ENCODE measurements at regions not wholly inside any gene's neighbourhood (a gene's known extent, or its start where the extent isn't known, plus 50 kb on each side); places are given as distances from the start of the nearest gene placed in this dataset.

DNA sequence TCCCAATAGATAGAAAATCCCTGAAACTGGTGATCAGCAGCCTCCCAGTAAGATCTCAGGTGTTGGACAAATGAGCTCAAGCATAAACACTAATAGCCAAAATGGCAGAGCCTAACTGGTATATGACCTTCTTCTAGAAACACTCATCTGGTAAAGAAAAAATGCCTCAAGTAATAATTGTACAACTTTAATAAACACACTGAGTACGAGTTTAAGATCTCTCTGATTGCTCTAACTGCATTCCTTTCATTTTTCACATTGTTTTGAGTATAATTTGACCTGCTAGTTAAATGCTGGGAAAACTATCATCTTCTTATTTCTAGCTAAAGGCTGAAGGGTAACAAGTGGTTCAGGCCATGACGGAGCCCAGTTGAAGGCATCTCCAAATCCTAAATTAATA, 2009.5 kb upstream of the PCDH20 start:
- H3K4me3 ChIP-seq: no peak overlapping the region
- H3K27ac ChIP-seq: no peak overlapping the region
- H3K4me1 ChIP-seq: no peaks in the 10 kb centered on the region
- no peaks in the 10 kb centered on the region for H3K9me3 ChIP-seq
- DNase-seq (ENCODE audit: low spot score in 2 of 2): no peak
- no peaks in the 10 kb centered on the region for H3K27me3 ChIP-seq
- no peaks in the 10 kb centered on the region for H3K36me3 ChIP-seq
- WGBS, 2 donors: 30 to 33% methylated on average over 2 of the region's 2 CpGs
- TF ChIP-seq POLR2A (IDR thresholded peaks at IDR 0.05): no peak
- no peak for TF ChIP-seq EP300 (IDR thresholded peaks at IDR 0.05)
- TF ChIP-seq, protein P1, sequence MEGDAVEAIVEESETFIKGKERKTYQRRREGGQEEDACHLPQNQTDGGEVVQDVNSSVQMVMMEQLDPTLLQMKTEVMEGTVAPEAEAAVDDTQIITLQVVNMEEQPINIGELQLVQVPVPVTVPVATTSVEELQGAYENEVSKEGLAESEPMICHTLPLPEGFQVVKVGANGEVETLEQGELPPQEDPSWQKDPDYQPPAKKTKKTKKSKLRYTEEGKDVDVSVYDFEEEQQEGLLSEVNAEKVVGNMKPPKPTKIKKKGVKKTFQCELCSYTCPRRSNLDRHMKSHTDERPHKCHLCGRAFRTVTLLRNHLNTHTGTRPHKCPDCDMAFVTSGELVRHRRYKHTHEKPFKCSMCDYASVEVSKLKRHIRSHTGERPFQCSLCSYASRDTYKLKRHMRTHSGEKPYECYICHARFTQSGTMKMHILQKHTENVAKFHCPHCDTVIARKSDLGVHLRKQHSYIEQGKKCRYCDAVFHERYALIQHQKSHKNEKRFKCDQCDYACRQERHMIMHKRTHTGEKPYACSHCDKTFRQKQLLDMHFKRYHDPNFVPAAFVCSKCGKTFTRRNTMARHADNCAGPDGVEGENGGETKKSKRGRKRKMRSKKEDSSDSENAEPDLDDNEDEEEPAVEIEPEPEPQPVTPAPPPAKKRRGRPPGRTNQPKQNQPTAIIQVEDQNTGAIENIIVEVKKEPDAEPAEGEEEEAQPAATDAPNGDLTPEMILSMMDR (IDR thresholded peaks at IDR 0.05): no peak

DNA sequence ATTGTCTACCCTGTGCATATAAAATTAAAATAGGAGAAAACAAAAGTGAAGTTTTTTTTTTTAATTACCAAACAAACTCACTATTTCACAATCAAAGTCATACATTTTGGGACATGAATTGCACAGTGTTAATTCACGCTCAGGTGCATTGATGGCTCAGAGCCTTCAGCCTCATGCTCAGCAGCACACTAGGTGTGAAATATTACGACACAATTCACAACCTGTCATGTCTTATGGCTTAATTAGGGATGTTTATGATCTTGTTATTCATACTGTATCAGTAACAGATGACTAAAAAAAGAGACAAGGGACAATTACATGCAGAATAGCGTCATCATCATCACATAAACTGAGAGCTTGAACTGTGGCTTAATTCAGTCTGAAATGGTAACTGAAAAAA, 2005.5 kb upstream of the PCDH20 start:
- Histone ChIP-seq H3K36me3 (no peaks in the 10 kb centered on the region), H3K27ac (no peak overlapping the region), H3K9me3 (no peaks in the 10 kb centered on the region), H3K4me1 (no peaks in the 10 kb centered on the region), H3K27me3 (no peaks in the 10 kb centered on the region), H3K4me3 (no peak overlapping the region)
- 80 to 82% methylated on average over 3 of the region's 3 CpGs for WGBS, 2 donors
- TF ChIP-seq EP300 (IDR thresholded peaks at IDR 0.05): no peak
- no peak for TF ChIP-seq POLR2A (IDR thresholded peaks at IDR 0.05)
- TF ChIP-seq, protein P1 (IDR thresholded peaks at IDR 0.05): no peak
- no peak for DNase-seq (ENCODE audit: low spot score in 2 of 2)

DNA sequence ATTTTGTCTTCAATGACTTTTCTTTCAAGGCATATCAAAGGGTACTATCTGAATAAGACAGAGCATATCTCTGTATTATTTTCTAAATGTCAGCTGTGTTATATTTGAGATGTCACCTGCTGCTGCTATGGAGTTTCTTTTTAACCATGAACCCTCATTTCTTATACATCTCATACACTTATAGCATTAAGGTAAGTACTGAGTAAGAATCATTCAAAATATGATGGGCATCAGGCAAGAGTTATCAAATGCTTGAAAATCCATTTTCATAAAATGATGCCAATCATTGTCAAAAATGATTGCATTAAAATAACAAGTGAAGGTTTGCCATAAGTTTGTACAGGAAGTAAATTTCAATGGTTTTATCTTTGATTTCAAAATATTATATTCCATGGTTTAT, 2005.0 kb upstream of the PCDH20 start:
- Histone ChIP-seq H3K9me3 (no peaks in the 10 kb centered on the region), H3K36me3 (no peaks in the 10 kb centered on the region), H3K27ac (no peak overlapping the region), H3K27me3 (no peaks in the 10 kb centered on the region), H3K4me3 (no peak overlapping the region), H3K4me1 (no peaks in the 10 kb centered on the region)
- DNase-seq (ENCODE audit: low spot score in 2 of 2): no peak
- TF ChIP-seq, protein P1 (IDR thresholded peaks at IDR 0.05): no peak
- no peak for TF ChIP-seq POLR2A (IDR thresholded peaks at IDR 0.05)
- no peak for TF ChIP-seq EP300 (IDR thresholded peaks at IDR 0.05)

DNA sequence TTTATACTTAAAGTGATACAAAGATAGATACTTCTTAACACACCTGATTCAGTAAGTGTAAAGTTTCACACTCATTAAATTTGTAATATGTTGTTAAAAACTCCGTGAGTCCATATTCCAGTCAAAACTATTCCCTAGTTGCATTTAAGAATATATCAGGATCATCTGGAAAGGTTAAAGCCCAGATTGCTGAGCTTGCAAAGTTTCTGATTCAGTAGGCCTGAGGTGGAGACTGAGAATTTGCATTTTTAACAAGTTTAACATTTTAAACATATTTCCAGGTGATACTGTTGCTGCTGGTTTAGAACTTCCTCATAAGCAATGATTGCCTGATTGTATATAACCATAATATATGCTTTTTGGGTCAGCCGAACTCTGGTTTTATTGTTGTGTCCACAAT, 1998.6 kb upstream of the PCDH20 start:
- no peak for DNase-seq (ENCODE audit: low spot score in 2 of 2)
- H3K36me3 ChIP-seq: no peaks in the 10 kb centered on the region
- no peaks in the 10 kb centered on the region for H3K9me3 ChIP-seq
- H3K27me3 ChIP-seq: no peaks in the 10 kb centered on the region
- no peak overlapping the region for H3K4me3 ChIP-seq
- H3K4me1 ChIP-seq: no peaks in the 10 kb centered on the region
- WGBS, 2 donors: 69 to 92% methylated on average over 2 of the region's 2 CpGs
- H3K27ac ChIP-seq: no peak overlapping the region
- TF ChIP-seq POLR2A (IDR thresholded peaks at IDR 0.05): no peak
- no peak for TF ChIP-seq EP300 (IDR thresholded peaks at IDR 0.05)
- TF ChIP-seq, protein P1 (IDR thresholded peaks at IDR 0.05): no peak

DNA sequence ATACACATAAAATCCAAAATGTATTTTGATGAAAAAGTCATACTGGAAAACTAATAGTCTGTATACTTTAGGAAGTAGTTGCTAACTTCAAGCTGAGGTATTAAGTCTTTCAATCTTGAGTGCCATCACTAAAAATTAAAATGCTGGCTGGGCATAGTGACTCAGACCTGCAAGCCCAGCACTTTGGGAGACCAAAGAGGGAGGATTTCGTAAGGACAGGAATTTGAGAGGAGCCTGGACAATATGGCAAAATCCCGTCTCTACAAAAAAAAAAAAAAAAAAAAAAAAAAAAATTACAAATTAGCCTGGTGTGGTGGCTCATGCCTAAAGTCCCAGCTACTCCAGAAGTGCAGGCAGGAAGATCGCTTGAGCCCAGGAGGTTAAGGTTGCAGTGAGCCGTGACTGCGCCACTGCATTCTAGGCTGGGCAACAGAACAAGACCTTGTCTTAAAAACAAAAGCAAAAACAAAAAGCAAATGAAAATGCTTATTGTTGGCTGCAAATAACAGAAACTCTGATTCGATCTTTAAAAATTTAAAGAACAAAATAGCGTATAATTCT, 1994.2 kb upstream of the PCDH20 start:
- Histone ChIP-seq H3K4me1 (no peaks in the 10 kb centered on the region), H3K36me3 (no peaks in the 10 kb centered on the region), H3K27ac (no peak overlapping the region), H3K9me3 (no peaks in the 10 kb centered on the region), H3K27me3 (no peaks in the 10 kb centered on the region), H3K4me3 (no peak overlapping the region)
- WGBS, 2 donors: 42 to 57% methylated on average over 7 of the region's 7 CpGs
- TF ChIP-seq POLR2A (IDR thresholded peaks at IDR 0.05) (no peak), EP300 (IDR thresholded peaks at IDR 0.05) (no peak)
- TF ChIP-seq, protein P1 (IDR thresholded peaks at IDR 0.05): no peak
- DNase-seq (ENCODE audit: low spot score in 2 of 2): no peak
